ENCODE measurements at regions not wholly inside any gene's neighbourhood (a gene's known extent, or its start where the extent isn't known, plus 50 kb on each side); places are given as distances from the start of the nearest gene placed in this dataset.
A peak's percentile ranks its signal among the peaks of the same experiment; 100 is the strongest.
"Not testable (repeated sequence)": the region's sequence is repeated elsewhere in the genome, so short reads cannot be mapped to it uniquely, and the experiment has no call there.

GRCh38 chr6:170193326-170193821, 97.5 kb downstream of the DLL1 start:
- intact Hi-C loops (cut with micrococcal nuclease): no loop called here
- H3K36me3 Mint-ChIP-seq: peaks cover 0 to 33% (median 11%) of the 10 kb centered on the region in 5 donors
- no peaks in the 10 kb centered on the region for H3K4me1 Mint-ChIP-seq
- H3K9me3 ChIP-seq (ENCODE audit: control insufficient read depth in 2 of 3, low read length in 3 of 3): peaks cover 0 to 12% (median 0%) of the 10 kb centered on the region in 3 experiments
- ATAC-seq: no peak
- DNase-seq: no peak
- H3K36me3 ChIP-seq (ENCODE audit: control insufficient read depth in 2 of 3, insufficient read depth in 3 of 3, low read length in 3 of 3): no peaks in the 10 kb centered on the region
- H3K4me3 ChIP-seq (ENCODE audit: low read length): no peak overlapping the region
- peaks cover 0 to 27% (median 11%) of the 10 kb centered on the region in 5 donors for H3K27me3 Mint-ChIP-seq
- peak overlapping the region in 1 of 9 donors; percentile 9 for H3K27ac Mint-ChIP-seq
- H3K4me1 ChIP-seq (ENCODE audit: control insufficient read depth in 2 of 2, insufficient read depth in 2 of 2, low read length in 2 of 2): no peaks in the 10 kb centered on the region
- H3K4me3 Mint-ChIP-seq: no peak overlapping the region
- H3K9me3 Mint-ChIP-seq: peaks cover 8 to 43% (median 29%) of the 10 kb centered on the region in 11 donors
- no peaks in the 10 kb centered on the region for H3K27me3 ChIP-seq (ENCODE audit: control insufficient read depth in 2 of 2, insufficient read depth in 2 of 2, low read length in 2 of 2)
- ChIA-PET POLR2A (no interaction called here), CTCF (no interaction called here)
- no peak overlapping the region for H3K27ac ChIP-seq (ENCODE audit: low read depth, low read length)

- ATAC-seq (no peak), DNase-seq (no peak)
- Histone ChIP-seq H3K27ac (ENCODE audit: low read depth, low read length) (no peak overlapping the region), H3K4me3 (ENCODE audit: low read length) (no peak overlapping the region), H3K27me3 (ENCODE audit: control insufficient read depth in 2 of 2, insufficient read depth in 2 of 2, low read length in 2 of 2) (no peaks in the 10 kb centered on the region), H3K9me3 (ENCODE audit: control insufficient read depth in 2 of 3, low read length in 3 of 3) (peaks cover 0 to 12% (median 0%) of the 10 kb centered on the region in 3 experiments), H3K36me3 (ENCODE audit: control insufficient read depth in 2 of 3, insufficient read depth in 3 of 3, low read length in 3 of 3) (no peaks in the 10 kb centered on the region), H3K4me1 (ENCODE audit: control insufficient read depth in 2 of 2, insufficient read depth in 2 of 2, low read length in 2 of 2) (no peaks in the 10 kb centered on the region)
- POLR2A ChIA-PET: no interaction called here
- Mint-ChIP-seq H3K27ac (no peak overlapping the region), H3K9me3 (peaks cover 8 to 43% (median 29%) of the 10 kb centered on the region in 11 donors), H3K4me3 (no peak overlapping the region), H3K4me1 (no peaks in the 10 kb centered on the region), H3K36me3 (peaks cover 0 to 33% (median 11%) of the 10 kb centered on the region in 5 donors), H3K27me3 (peaks cover 0 to 27% (median 11%) of the 10 kb centered on the region in 5 donors)
- CTCF ChIA-PET: no interaction called here
- intact Hi-C loops (cut with micrococcal nuclease): no loop called here
Measured at GRCh38 chr6:170192905-170193304, 98.0 kb downstream of the DLL1 start.

GRCh38 chr6:170192101-170192500, 98.8 kb downstream of the DLL1 start:
- intact Hi-C loops (cut with micrococcal nuclease); H3K4me1 ChIP-seq (ENCODE audit: control insufficient read depth in 2 of 2, insufficient read depth in 2 of 2, low read length in 2 of 2); CTCF ChIA-PET; POLR2A ChIA-PET; H3K27ac ChIP-seq (ENCODE audit: low read depth, low read length); H3K4me3 Mint-ChIP-seq; H3K27ac Mint-ChIP-seq; H3K36me3 ChIP-seq (ENCODE audit: control insufficient read depth in 2 of 3, insufficient read depth in 3 of 3, low read length in 3 of 3); H3K4me1 Mint-ChIP-seq; ATAC-seq; H3K27me3 ChIP-seq (ENCODE audit: control insufficient read depth in 2 of 2, insufficient read depth in 2 of 2, low read length in 2 of 2); H3K4me3 ChIP-seq (ENCODE audit: low read length); DNase-seq: not testable (repeated sequence)
- Mint-ChIP-seq H3K9me3 (peaks cover 8 to 41% (median 29%) of the 10 kb centered on the region in 11 donors), H3K27me3 (peaks cover 0 to 23% (median 11%) of the 10 kb centered on the region in 5 donors), H3K36me3 (peaks cover 0 to 30% (median 11%) of the 10 kb centered on the region in 5 donors)
- H3K9me3 ChIP-seq (ENCODE audit: control insufficient read depth in 2 of 3, low read length in 3 of 3): peaks cover 0 to 12% (median 0%) of the 10 kb centered on the region in 3 experiments

GRCh38 chr6:170190046-170190445, 100.8 kb downstream of the DLL1 start:
- DNase-seq (no peak), ATAC-seq (no peak)
- Mint-ChIP-seq H3K36me3 (peaks cover 0 to 10% (median 5%) of the 10 kb centered on the region in 5 donors), H3K4me3 (no peak overlapping the region), H3K4me1 (no peaks in the 10 kb centered on the region), H3K27me3 (peaks cover 0 to 11% (median 3%) of the 10 kb centered on the region in 5 donors), H3K9me3 (peaks cover 6 to 21% (median 14%) of the 10 kb centered on the region in 11 donors), H3K27ac (no peak overlapping the region)
- intact Hi-C loops (cut with micrococcal nuclease): no loop called here
- POLR2A ChIA-PET: no interaction called here
- Histone ChIP-seq H3K9me3 (ENCODE audit: control insufficient read depth in 2 of 3, low read length in 3 of 3) (peaks cover 0 to 1% (median 0%) of the 10 kb centered on the region in 3 experiments), H3K4me3 (ENCODE audit: low read length) (no peak overlapping the region), H3K27ac (ENCODE audit: low read depth, low read length) (no peak overlapping the region), H3K27me3 (ENCODE audit: control insufficient read depth in 2 of 2, insufficient read depth in 2 of 2, low read length in 2 of 2) (no peaks in the 10 kb centered on the region), H3K4me1 (ENCODE audit: control insufficient read depth in 2 of 2, insufficient read depth in 2 of 2, low read length in 2 of 2) (no peaks in the 10 kb centered on the region), H3K36me3 (ENCODE audit: control insufficient read depth in 2 of 3, insufficient read depth in 3 of 3, low read length in 3 of 3) (no peaks in the 10 kb centered on the region)
- CTCF ChIA-PET: no interaction called here

GRCh38 chr6:170189236-170189635, 101.6 kb downstream of the DLL1 start:
- CTCF ChIA-PET: no interaction called here
- no peak for DNase-seq

GRCh38 chr6:170188571-170189001, 102.3 kb downstream of the DLL1 start:
- DNase-seq (no peak), ATAC-seq (no peak)
- Histone ChIP-seq H3K27ac (ENCODE audit: low read depth, low read length) (no peak overlapping the region), H3K27me3 (ENCODE audit: control insufficient read depth in 2 of 2, insufficient read depth in 2 of 2, low read length in 2 of 2) (no peaks in the 10 kb centered on the region), H3K36me3 (ENCODE audit: control insufficient read depth in 2 of 3, insufficient read depth in 3 of 3, low read length in 3 of 3) (no peaks in the 10 kb centered on the region), H3K9me3 (ENCODE audit: control insufficient read depth in 2 of 3, low read length in 3 of 3) (no peaks in the 10 kb centered on the region), H3K4me3 (ENCODE audit: low read length) (no peak overlapping the region), H3K4me1 (ENCODE audit: control insufficient read depth in 2 of 2, insufficient read depth in 2 of 2, low read length in 2 of 2) (no peaks in the 10 kb centered on the region)
- Mint-ChIP-seq H3K4me3 (no peak overlapping the region), H3K4me1 (peaks cover 0 to 6% (median 1%) of the 10 kb centered on the region in 7 donors), H3K9me3 (peaks cover 0 to 6% (median 3%) of the 10 kb centered on the region in 11 donors), H3K27ac (no peak overlapping the region), H3K36me3 (peaks cover 0 to 3% (median 1%) of the 10 kb centered on the region in 5 donors), H3K27me3 (peaks cover 0 to 3% (median 0%) of the 10 kb centered on the region in 5 donors)
- intact Hi-C loops (cut with micrococcal nuclease): no loop called here
- CTCF ChIA-PET: no interaction called here
- POLR2A ChIA-PET: no interaction called here

More at GRCh38 chr6:170189236-170189635, 101.6 kb downstream of the DLL1 start:
- H3K36me3 ChIP-seq (ENCODE audit: control insufficient read depth in 2 of 3, insufficient read depth in 3 of 3, low read length in 3 of 3): no peaks in the 10 kb centered on the region
- no peaks in the 10 kb centered on the region for H3K4me1 ChIP-seq (ENCODE audit: control insufficient read depth in 2 of 2, insufficient read depth in 2 of 2, low read length in 2 of 2)
- Mint-ChIP-seq H3K9me3 (peaks cover 5 to 13% (median 8%) of the 10 kb centered on the region in 11 donors), H3K4me3 (no peak overlapping the region), H3K4me1 (peaks cover 0 to 2% (median 0%) of the 10 kb centered on the region in 7 donors), H3K36me3 (peaks cover 0 to 7% (median 3%) of the 10 kb centered on the region in 5 donors), H3K27me3 (peaks cover 0 to 6% (median 3%) of the 10 kb centered on the region in 5 donors), H3K27ac (no peak overlapping the region)
- no peak for ATAC-seq
- POLR2A ChIA-PET: no interaction called here
- H3K4me3 ChIP-seq (ENCODE audit: low read length): no peak overlapping the region
- no peaks in the 10 kb centered on the region for H3K9me3 ChIP-seq (ENCODE audit: control insufficient read depth in 2 of 3, low read length in 3 of 3)
- H3K27me3 ChIP-seq (ENCODE audit: control insufficient read depth in 2 of 2, insufficient read depth in 2 of 2, low read length in 2 of 2): no peaks in the 10 kb centered on the region
- intact Hi-C loops (cut with micrococcal nuclease): no loop called here
- no peak overlapping the region for H3K27ac ChIP-seq (ENCODE audit: low read depth, low read length)

All from naive thymus-derived CD4-positive, alpha-beta T cell (primary cell).